HepG2 (cell line): ENCODE measurements at regions not wholly inside any gene's neighbourhood (a gene's known extent, or its start where the extent isn't known, plus 50 kb on each side); places are given as distances from the start of the nearest gene placed in this dataset.
"Not testable (repeated sequence)": the region's sequence is repeated elsewhere in the genome, so short reads cannot be mapped to it uniquely, and the experiment has no call there.

Experiments
- ATAC-seq: fragments of 200-7000 bp; cut with Tn5 transposase; 3 replicates; pipeline ENCODE4 v1.9.1; 2020; ENCODE audit warnings: mild to moderate bottlenecking, moderate library complexity
- BruUV-seq: library from RNA; stranded (reverse); fragments of 400-500 nt; replicated peaks from 2 replicates; lab custom pipeline; 2021; lab: Mats Ljungman, UMichigan
- CTCF ChIA-PET: fragments of 300-600 bp; formaldehyde crosslinking; extraction: SDS; loops from one replicate; lab custom pipeline; 2021; ENCODE audit warnings: low total read pairs, inconsistent platforms, low intra/inter-chr PET ratio; lab: Yijun Ruan, JAX
- POLR2A ChIA-PET: fragments of 350-600 bp; sonication (Branson Sonifier 250); formaldehyde crosslinking; loops from one replicate; lab custom pipeline; 2020; ENCODE audit warnings: antibody characterized with exemption, inconsistent platforms; lab: Yijun Ruan, JAX
- DNase-seq: peaks from one replicate; pipeline ENCODE4 v3.0.0-alpha.2; 2015; ENCODE audit warnings: low spot score
- FAIRE-seq: peaks from 3 replicates; lab custom pipeline; 2011; peaks lifted over from hg19 to GRCh38; lab: Jason Lieb, UNC
- H2AFZ ChIP-seq: one replicate; pipeline ENCODE4 v1.6.1; 2011; ENCODE audit warnings: low read length, inconsistent platforms
- H3K27ac ChIP-seq: fragments of 300-600 bp; 3 replicates; pipeline ENCODE4 v1.8.0; 2011; ENCODE audit warnings: mixed run types, mild to moderate bottlenecking, mixed read lengths, low read length, inconsistent platforms; ENCODE audit not compliant: insufficient read depth; ENCODE audit errors: extremely low read length
- H3K27me3 ChIP-seq, 2 experiments: fragments of 200-600 bp in 1 of 2; 2 replicates in 1 of 2; 3 replicates in 1 of 2; pipeline versions ENCODE4 v1.6.0 to v1.8.0; 2011; ENCODE audit warnings: low read length in 2 of 2, mild to moderate bottlenecking in 2 of 2, moderate library complexity in 2 of 2, inconsistent platforms in 1 of 2; ENCODE audit not compliant: insufficient read depth in 2 of 2, control insufficient read depth in 1 of 2
- H3K36me3 ChIP-seq, 2 experiments: fragments of 200-600 bp in 1 of 2; replicated peaks in 1 of 2; 2 replicates in 1 of 2; 3 replicates in 1 of 2; pipeline versions ENCODE4 v1.5.1 to v1.8.0; 2011; ENCODE audit warnings: low read length in 2 of 2, inconsistent platforms in 1 of 2; ENCODE audit not compliant: insufficient read depth in 2 of 2, control insufficient read depth in 1 of 2
- H3K4me1 ChIP-seq: 2 replicates; pipeline ENCODE4 v1.5.1; 2012; ENCODE audit warnings: low read length, inconsistent platforms; ENCODE audit not compliant: insufficient read depth
- H3K4me2 ChIP-seq: 2 replicates; pipeline ENCODE4 v1.6.0; 2011; ENCODE audit warnings: low read depth, low read length, inconsistent platforms
- H3K4me3 ChIP-seq, 3 experiments: fragments of 200-600 bp in 1 of 3; sonication (generic), shearing (Covaris generic) in 1 of 3; replicated peaks in 1 of 3; 2 replicates each; pipeline ENCODE4 v1.5.1; 2011 to 2016; ENCODE audit warnings: low read length in 3 of 3, inconsistent platforms in 2 of 3, low read depth in 2 of 3, mild to moderate bottlenecking in 2 of 3, control low read depth in 1 of 3, mixed read lengths in 1 of 3; ENCODE audit not compliant: insufficient read depth in 1 of 3
- H3K79me2 ChIP-seq: one replicate; pipeline ENCODE4 v1.6.1; 2011; ENCODE audit warnings: low read length, inconsistent platforms; ENCODE audit not compliant: insufficient read depth
- H3K9ac ChIP-seq: 2 replicates; pipeline ENCODE4 v1.6.0; 2011; ENCODE audit warnings: mild to moderate bottlenecking, low read depth, low read length, inconsistent platforms; ENCODE audit not compliant: insufficient read depth
- H3K9me3 ChIP-seq: 2 replicates; pipeline ENCODE4 v1.5.1; 2012; ENCODE audit warnings: mild to moderate bottlenecking, low read length
- H4K20me1 ChIP-seq: 2 replicates; pipeline ENCODE4 v1.6.0; 2011; ENCODE audit warnings: inconsistent platforms, mild to moderate bottlenecking, low read length, moderate library complexity; ENCODE audit not compliant: insufficient read depth
- CTCF ChIP-seq: sonication (generic); formaldehyde crosslinking; IDR thresholded peaks from 2 replicates; pipeline ENCODE4 v1.5.0; 2020; ENCODE audit warnings: mild to moderate bottlenecking, missing genetic modification reagents, moderate library complexity
- ETV6 ChIP-seq: sonication (generic); formaldehyde crosslinking; conservative IDR thresholded peaks from 2 replicates; pipeline ENCODE4 v1.4.0; 2020; ENCODE audit warnings: missing genetic modification reagents
- KLF15 ChIP-seq: sonication (generic); formaldehyde crosslinking; IDR thresholded peaks from 2 replicates; pipeline ENCODE4 v1.8.1; 2023; ENCODE audit warnings: borderline replicate concordance, mild to moderate bottlenecking, inconsistent platforms, missing genetic modification reagents, mixed read lengths
- MZF1 ChIP-seq: sonication (generic); formaldehyde crosslinking; IDR thresholded peaks from 2 replicates; pipeline ENCODE4 v1.8.1; 2023; ENCODE audit warnings: mild to moderate bottlenecking, missing genetic modification reagents, borderline replicate concordance
- ZSCAN31 ChIP-seq: sonication (generic); formaldehyde crosslinking; IDR thresholded peaks from 2 replicates; pipeline ENCODE4 v1.5.0; 2020; ENCODE audit warnings: low read depth, mild to moderate bottlenecking, missing genetic modification reagents
- WGBS: methylation state at CpG from one replicate; pipeline ENCODE4 v1.1.6; 2017; ENCODE audit warnings: low lambda C conversion rate; 5-methylcytosine and 5-hydroxymethylcytosine counted together
- in situ Hi-C: cut with HindIII; loops from 2 replicates; pipeline ENCODE4 v1.10.0; 2017; ENCODE audit warnings: low pct_unique_long_range_greater_than_20kb; ENCODE audit not compliant: extremely low pct_ligation_motif_present
- intact Hi-C: fragments of 100-400 bp; cut with micrococcal nuclease; formaldehyde crosslinking; loops from one replicate; pipeline ENCODE4 v1.10.0; 2022; ENCODE audit not compliant: unreplicated experiment

GRCh38 chr13:76822698-76823267 lies 63.4 kb downstream of the KCTD12 start:
- Histone ChIP-seq H3K4me3 (no peak overlapping the region), H3K9ac (no peak overlapping the region), H3K79me2 (no peaks in the 10 kb centered on the region), H3K36me3 (no peaks in the 10 kb centered on the region), H4K20me1 (no peaks in the 10 kb centered on the region), H3K27me3 (no peaks in the 10 kb centered on the region; a peak in 1 of 5 replicates), H3K4me1 (no peaks in the 10 kb centered on the region), H2AFZ (no peak overlapping the region), H3K4me2 (no peak overlapping the region), H3K9me3 (no peaks in the 10 kb centered on the region), H3K27ac (no peak overlapping the region)
- CTCF ChIA-PET = no interaction called here
- intact Hi-C loops (no loop called here), in situ Hi-C loops (no loop called here)
- WGBS = 19% methylated on average over 2 of the region's 2 CpGs
- TF ChIP-seq ZSCAN31 (CRISPR knock-in tag) = no peak
- TF ChIP-seq MZF1 = no peak
- TF ChIP-seq KLF15 (CRISPR knock-in tag) = no peak
- peak; percentile 13; the same call in 1 of the 2 replicates for TF ChIP-seq CTCF (CRISPR knock-in tag)
- TF ChIP-seq ETV6 (CRISPR knock-in tag) = no peak
- DNase-seq (no peak), FAIRE-seq (no peak), ATAC-seq (peak; percentile 62)
- BruUV-seq = no TSS peak
- POLR2A ChIA-PET = no interaction called here

GRCh38 chr13:76821222-76821621 lies 65.0 kb downstream of the KCTD12 start:
- H4K20me1 ChIP-seq, H3K79me2 ChIP-seq, H3K9ac ChIP-seq, FAIRE-seq, H3K27me3 ChIP-seq, H3K4me2 ChIP-seq, H3K36me3 ChIP-seq, DNase-seq, POLR2A ChIA-PET, BruUV-seq, H3K4me3 ChIP-seq, intact Hi-C loops, ATAC-seq, H2AFZ ChIP-seq, H3K4me1 ChIP-seq, CTCF ChIA-PET, in situ Hi-C loops, H3K27ac ChIP-seq, H3K9me3 ChIP-seq: not testable (repeated sequence)
- WGBS = 0% methylated on average over 1 of the region's 1 CpG
